Progenitor cell of endocrine pancreas (in vitro differentiated cells): ENCODE measurements at regions not wholly inside any gene's neighbourhood (a gene's known extent, or its start where the extent isn't known, plus 50 kb on each side); places are given as distances from the start of the nearest gene placed in this dataset.

Experiments used
- DNase-seq: peaks from one replicate; pipeline ENCODE4 v3.0.0; 2021; ENCODE audit warnings: low spot score; ENCODE audit not compliant: unreplicated experiment
- H3K27ac Mint-ChIP-seq: 2 replicates; pipeline ENCODE4 v1.8.0; 2021; ENCODE audit warnings: mild to moderate bottlenecking, moderate library complexity, mixed read lengths
- H3K27me3 Mint-ChIP-seq: 2 replicates; pipeline ENCODE4 v1.8.0; 2021; ENCODE audit warnings: mixed read lengths
- H3K36me3 Mint-ChIP-seq: 2 replicates; pipeline ENCODE4 v1.8.0; 2022; ENCODE audit warnings: mixed read lengths; ENCODE audit not compliant: insufficient read depth
- H3K4me1 Mint-ChIP-seq: 2 replicates; pipeline ENCODE4 v1.8.0; 2021; ENCODE audit warnings: low read depth, mixed read lengths
- H3K4me3 Mint-ChIP-seq: 2 replicates; pipeline ENCODE4 v1.8.0; 2021; ENCODE audit warnings: low read depth, mild to moderate bottlenecking, moderate library complexity, mixed read lengths
- H3K9me3 Mint-ChIP-seq: 2 replicates; pipeline ENCODE4 v1.8.0; 2021; ENCODE audit warnings: low read depth, mixed read lengths
- TF ChIP-seq, protein P1 (sequence below): fragments of 200-600 bp; sonication (generic); IDR thresholded peaks from one replicate; pipeline ENCODE4 v1.5.0; 2021; ENCODE audit warnings: antibody characterized with exemption, mild to moderate bottlenecking; ENCODE audit not compliant: unreplicated experiment

DNA sequence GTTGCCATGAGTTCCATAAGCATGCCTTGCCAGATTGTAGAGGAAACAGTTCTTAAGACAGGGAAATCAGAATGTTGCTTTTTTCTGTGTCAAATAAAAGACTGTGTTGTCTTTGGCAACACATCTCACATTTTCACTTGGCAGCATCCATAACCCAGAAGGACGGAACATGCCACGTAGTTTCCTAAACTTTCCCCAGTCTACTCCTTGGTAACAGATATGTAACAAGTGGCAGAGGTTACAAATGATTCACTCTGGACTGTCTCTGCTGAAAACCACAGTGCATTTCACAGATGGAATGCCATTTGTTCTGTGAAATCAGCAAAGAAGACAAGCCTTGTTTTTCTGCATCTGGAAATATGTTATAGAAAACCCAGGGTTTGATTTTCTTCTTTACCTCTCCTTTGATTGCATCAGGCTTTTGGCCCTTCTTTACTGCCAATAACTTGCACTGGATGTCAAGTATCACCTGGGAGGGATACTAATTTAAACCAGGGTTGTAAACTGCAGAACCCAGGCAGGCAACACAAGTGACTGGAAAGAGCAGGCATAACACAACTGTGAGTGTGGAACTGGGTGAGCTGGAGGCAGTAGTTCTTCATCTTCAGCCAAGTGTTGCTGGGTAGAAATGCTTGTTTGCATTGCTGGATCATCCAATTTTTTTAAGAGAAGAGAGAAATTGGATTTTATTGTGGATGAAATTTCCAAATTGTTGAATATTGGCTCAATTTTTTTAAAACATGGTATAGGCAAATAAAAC lies 124.4 kb upstream of the FOXB1 start:
- no peak overlapping the region for H3K27ac Mint-ChIP-seq

DNA sequence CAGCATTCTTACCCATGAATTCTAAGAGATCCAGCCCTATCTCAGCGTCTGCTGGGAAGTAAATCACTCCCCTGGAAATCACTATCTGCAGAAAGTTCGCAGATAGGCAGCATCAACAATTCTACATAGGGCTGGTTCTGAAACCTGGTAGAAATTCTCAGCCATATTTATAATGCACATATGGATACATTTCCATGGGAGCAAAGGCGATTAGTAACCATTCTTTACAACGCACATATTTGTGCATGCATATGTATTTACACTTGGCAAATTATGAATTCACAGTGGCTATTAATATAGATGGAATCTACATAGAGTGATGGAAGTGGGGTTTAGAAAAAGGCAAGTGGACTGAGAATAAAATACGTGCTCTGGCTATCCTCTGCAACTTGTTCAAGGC lies 128.0 kb upstream of the FOXB1 start:
- H3K4me3 Mint-ChIP-seq: no peak overlapping the region
- DNase-seq: no peak
- TF ChIP-seq, protein P1, sequence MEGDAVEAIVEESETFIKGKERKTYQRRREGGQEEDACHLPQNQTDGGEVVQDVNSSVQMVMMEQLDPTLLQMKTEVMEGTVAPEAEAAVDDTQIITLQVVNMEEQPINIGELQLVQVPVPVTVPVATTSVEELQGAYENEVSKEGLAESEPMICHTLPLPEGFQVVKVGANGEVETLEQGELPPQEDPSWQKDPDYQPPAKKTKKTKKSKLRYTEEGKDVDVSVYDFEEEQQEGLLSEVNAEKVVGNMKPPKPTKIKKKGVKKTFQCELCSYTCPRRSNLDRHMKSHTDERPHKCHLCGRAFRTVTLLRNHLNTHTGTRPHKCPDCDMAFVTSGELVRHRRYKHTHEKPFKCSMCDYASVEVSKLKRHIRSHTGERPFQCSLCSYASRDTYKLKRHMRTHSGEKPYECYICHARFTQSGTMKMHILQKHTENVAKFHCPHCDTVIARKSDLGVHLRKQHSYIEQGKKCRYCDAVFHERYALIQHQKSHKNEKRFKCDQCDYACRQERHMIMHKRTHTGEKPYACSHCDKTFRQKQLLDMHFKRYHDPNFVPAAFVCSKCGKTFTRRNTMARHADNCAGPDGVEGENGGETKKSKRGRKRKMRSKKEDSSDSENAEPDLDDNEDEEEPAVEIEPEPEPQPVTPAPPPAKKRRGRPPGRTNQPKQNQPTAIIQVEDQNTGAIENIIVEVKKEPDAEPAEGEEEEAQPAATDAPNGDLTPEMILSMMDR: no peak
- peaks cover 2% of the 10 kb centered on the region for H3K4me1 Mint-ChIP-seq
- no peak overlapping the region for H3K27ac Mint-ChIP-seq
- H3K27me3 Mint-ChIP-seq: peaks cover 40% of the 10 kb centered on the region
- H3K36me3 Mint-ChIP-seq: no peaks in the 10 kb centered on the region
- no peaks in the 10 kb centered on the region for H3K9me3 Mint-ChIP-seq

More for the DNA sequence above, 124.4 kb upstream of the FOXB1 start:
- no peak for DNase-seq
- TF ChIP-seq, protein P1: no peak
- no peak overlapping the region for H3K4me3 Mint-ChIP-seq
- H3K4me1 Mint-ChIP-seq: no peaks in the 10 kb centered on the region
- no peaks in the 10 kb centered on the region for H3K36me3 Mint-ChIP-seq
- peaks cover 21% of the 10 kb centered on the region for H3K27me3 Mint-ChIP-seq
- no peaks in the 10 kb centered on the region for H3K9me3 Mint-ChIP-seq

DNA sequence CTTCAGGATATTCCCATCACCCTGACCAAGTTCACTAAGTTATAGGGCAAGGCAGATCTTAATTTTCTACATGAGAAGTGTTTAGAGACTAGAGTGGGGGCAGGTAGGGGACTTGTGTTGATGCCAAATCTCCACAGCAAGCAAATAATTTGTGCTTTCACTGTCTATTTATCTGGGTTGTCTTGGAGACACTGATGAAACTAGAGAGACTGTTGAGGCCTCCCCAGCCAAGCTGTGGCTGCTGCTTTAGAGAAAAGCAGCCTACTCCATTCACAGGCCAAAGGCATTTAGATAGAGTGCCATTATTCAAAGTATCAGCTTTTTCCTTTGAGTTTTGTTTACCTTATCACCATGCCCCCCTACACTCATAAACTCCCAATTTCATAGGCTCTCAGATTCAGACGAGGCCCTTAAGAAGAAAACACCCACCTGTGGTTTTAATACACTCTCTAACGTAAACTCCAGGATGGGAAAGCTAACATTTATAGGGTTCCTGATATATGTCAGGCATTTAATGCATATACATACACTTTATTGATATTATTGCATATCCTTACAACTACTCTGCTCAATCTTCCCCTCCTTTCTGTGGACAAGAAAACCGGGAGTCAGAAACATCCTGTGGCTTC lies 130.4 kb upstream of the FOXB1 start:
- H3K27me3 Mint-ChIP-seq: peaks cover 34% of the 10 kb centered on the region
- H3K36me3 Mint-ChIP-seq: no peaks in the 10 kb centered on the region
- H3K4me1 Mint-ChIP-seq: peaks cover 2% of the 10 kb centered on the region
- H3K27ac Mint-ChIP-seq: no peak overlapping the region
- no peaks in the 10 kb centered on the region for H3K9me3 Mint-ChIP-seq
- no peak for DNase-seq
- TF ChIP-seq, protein P1: no peak
- no peak overlapping the region for H3K4me3 Mint-ChIP-seq

DNA sequence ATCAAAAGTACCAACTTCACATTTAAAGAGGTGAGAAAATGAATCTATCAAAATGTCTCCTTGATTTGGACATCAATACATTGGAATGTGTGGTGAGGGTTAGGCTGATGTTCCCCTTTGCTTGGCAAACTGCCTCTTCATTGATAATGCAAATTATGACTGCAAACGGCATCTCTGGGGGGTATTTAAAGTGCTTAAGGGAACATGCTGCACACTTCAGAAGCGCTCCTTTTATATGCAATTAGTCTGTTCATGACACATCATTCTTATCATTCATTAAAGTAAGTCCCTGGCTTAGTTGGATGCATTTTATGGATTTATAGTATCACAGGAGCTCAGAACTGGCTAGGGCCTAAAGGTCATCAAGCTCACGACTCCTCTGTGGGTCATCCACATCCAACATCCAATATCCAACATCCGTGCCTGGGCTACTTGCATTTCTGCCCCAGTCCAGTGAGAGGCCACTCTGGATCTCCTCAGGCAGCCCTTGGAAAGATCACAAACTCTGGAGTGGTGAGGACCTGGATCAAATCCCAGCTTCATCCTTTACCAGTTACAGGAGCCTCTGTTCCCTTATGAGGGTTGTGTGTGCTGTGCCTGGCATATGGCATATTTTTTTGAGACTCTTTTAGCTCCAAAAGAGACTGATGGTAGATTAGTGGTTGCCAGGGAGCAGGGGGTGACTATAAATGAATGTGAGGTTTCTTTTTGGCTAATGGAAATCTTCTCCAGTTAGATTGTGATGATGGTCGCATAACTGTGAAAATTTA lies 136.8 kb upstream of the FOXB1 start:
- H3K27me3 Mint-ChIP-seq: peaks cover 23% of the 10 kb centered on the region
- H3K27ac Mint-ChIP-seq: no peak overlapping the region
- no peaks in the 10 kb centered on the region for H3K36me3 Mint-ChIP-seq
- H3K4me3 Mint-ChIP-seq: no peak overlapping the region
- TF ChIP-seq, protein P1: no peak
- DNase-seq: no peak
- no peaks in the 10 kb centered on the region for H3K9me3 Mint-ChIP-seq
- H3K4me1 Mint-ChIP-seq: no peaks in the 10 kb centered on the region

DNA sequence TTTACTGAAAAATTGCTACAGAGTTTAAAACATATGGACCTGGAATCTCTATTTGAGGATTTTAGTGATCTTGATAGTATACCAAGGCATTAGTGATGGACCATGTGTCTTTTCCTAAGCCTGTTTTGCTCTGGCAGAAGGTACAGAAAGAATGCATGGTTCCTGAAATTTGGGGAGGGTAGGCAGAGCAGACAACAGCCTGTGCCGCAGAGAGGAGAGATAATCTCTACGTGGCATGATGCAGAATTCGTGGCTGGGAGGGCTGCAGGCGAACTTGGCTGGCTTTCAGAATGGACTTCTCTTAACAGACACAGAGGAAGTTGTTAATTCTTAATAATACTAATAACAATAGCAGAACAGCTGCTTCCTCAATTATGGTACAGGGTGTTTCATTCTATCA lies 137.5 kb upstream of the FOXB1 start:
- H3K9me3 Mint-ChIP-seq: no peaks in the 10 kb centered on the region
- H3K27ac Mint-ChIP-seq: no peak overlapping the region
- TF ChIP-seq, protein P1: no peak
- peaks cover 22% of the 10 kb centered on the region for H3K27me3 Mint-ChIP-seq
- H3K4me1 Mint-ChIP-seq: no peaks in the 10 kb centered on the region
- no peak overlapping the region for H3K4me3 Mint-ChIP-seq
- H3K36me3 Mint-ChIP-seq: no peaks in the 10 kb centered on the region
- no peak for DNase-seq
